Right ventricle myocardium superior (tissue), 1 donor: ENCODE measurements at regions not wholly inside any gene's neighbourhood (a gene's known extent, or its start where the extent isn't known, plus 50 kb on each side); places are given as distances from the start of the nearest gene placed in this dataset.
"Not testable (repeated sequence)": the region's sequence is repeated elsewhere in the genome, so short reads cannot be mapped to it uniquely, and the experiment has no call there.

Experiments used
- ATAC-seq: fragments of 200-7000 bp; cut with Tn5 transposase; one replicate; pipeline ENCODE4 v1.9.1; 2020; ENCODE audit warnings: mild to moderate bottlenecking; ENCODE audit not compliant: poor library complexity
- DNase-seq: peaks from one replicate; pipeline ENCODE4 v3.0.0-alpha.2; 2020
- intact Hi-C: fragments of 100-400 bp; cut with DNase I; formaldehyde crosslinking; loops from one replicate; pipeline ENCODE4 v1.11.2; 2022
- donor health status: DM: no; HTN: yes; CAD: no; lungs with severe emphysema.

DNA sequence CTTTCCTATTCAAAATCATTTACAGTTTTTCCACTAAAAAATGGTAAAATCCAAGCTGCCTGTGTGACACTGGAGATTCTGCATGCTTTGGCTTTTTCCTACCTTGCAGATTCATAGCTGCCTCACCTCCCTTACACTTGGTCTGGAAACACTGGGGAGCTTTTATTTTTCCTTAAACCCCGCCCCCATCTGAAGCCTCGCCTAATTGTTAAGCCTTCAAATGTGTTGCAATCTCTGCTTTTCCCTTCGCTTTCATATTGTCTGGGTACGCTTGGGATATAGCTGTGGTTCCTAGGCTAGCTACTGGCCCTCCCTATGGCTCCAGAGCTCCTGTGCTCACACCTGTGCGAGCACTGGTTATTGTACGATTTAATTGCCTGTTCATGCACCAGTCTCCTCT is 942.4 kb upstream of the GYPC start:
- intact Hi-C loops = no loop called here
- DNase-seq (no peak), ATAC-seq (no peak)

DNA sequence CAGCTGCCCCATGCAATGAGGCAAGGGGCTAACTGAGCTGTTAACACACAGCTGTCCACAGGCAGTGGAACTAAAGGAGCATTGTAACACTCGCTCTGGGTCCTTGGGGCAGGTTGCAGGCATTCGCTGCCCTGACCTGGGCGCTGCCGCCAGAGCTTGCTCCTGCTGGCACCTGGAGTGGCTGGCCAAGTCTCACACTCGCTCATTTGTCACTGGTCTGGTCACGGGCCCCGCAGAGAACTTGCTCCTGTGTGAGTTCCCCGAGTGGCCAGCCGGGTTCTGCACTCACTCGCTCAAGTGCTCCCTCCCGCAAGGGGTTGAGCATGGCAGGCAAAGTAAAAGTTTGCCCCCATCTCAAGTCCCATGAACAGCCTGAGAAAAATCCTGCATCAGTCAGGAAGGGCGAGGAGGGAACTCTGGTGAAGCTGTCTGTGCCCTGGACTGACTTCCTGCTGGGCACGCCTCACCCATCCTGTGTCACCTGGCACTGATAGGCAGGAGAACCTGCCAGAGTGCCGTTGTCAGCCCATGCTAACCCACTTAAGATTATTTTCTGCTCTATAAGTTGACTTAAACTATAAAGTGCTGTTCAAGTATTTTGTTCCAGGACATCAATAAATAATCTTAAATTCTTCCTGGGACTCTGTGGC is 934.8 kb upstream of the GYPC start:
- intact Hi-C loops = no loop called here
- ATAC-seq (no peak), DNase-seq (no peak)

DNA sequence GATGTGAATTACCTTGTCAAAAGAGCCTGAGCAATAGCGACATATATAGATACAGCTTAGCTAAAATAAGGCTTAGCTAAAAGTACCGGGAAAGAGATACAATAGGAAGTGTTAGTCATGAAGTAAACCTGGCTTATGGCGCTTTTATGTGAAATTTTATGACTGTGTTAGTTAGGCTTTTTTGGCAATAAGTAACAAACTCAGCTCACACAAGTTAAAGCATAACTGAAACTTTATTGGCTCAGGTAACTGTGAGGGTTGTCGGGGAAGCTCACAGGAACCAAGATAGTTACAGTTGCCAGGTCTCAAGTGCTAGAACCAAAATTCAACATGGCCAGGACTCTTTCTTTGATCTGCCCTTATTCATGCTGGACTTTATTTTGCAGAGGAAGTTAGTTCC is 925.0 kb upstream of the GYPC start:
- no peak for DNase-seq
- intact Hi-C loops = no loop called here
- ATAC-seq = no peak

DNA sequence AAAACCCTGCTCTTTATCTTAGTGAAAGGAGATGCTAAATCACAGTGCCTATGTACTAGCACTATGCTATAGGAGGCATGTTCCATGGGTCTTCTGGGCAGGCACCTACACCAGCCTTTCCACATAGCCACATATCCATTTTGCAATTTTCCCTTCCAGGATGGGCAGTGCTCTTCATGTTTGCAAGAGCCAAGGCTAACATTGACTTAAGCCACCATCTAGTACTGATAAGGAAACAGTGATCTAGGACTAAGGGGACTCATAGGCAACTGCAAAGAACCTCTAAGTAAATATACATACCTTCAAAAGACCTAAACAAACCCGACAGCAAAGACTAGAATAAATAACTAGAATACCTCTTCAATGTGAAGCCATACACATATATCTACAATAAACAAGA is 919.7 kb upstream of the GYPC start:
- DNase-seq (no peak), ATAC-seq (no peak)
- intact Hi-C loops = no loop called here

DNA sequence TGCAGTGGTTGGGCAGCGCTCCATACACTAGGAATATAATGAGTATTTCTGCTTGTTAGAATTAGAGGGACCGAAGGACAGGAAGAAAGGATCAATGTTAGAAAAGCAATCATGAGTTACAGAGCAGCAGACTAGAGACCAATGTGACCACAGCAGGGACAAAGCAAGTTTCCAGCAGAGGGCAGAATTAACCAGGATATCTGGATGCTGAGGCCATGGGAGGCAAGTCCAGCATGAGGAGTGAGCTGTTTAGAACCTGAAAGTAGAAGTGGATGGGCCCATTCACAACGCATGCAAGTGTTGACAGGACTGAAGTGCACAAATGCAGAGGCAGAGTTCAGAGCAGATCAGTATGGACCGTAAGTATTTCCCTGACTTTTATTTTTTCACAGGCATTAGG is 910.4 kb upstream of the GYPC start:
- ATAC-seq (no peak), DNase-seq (no peak)
- intact Hi-C loops = loop anchor here (10.0 kb wide), 1 partner anchor 1229 kb away; no protein-coding TSS in a partner anchor

DNA sequence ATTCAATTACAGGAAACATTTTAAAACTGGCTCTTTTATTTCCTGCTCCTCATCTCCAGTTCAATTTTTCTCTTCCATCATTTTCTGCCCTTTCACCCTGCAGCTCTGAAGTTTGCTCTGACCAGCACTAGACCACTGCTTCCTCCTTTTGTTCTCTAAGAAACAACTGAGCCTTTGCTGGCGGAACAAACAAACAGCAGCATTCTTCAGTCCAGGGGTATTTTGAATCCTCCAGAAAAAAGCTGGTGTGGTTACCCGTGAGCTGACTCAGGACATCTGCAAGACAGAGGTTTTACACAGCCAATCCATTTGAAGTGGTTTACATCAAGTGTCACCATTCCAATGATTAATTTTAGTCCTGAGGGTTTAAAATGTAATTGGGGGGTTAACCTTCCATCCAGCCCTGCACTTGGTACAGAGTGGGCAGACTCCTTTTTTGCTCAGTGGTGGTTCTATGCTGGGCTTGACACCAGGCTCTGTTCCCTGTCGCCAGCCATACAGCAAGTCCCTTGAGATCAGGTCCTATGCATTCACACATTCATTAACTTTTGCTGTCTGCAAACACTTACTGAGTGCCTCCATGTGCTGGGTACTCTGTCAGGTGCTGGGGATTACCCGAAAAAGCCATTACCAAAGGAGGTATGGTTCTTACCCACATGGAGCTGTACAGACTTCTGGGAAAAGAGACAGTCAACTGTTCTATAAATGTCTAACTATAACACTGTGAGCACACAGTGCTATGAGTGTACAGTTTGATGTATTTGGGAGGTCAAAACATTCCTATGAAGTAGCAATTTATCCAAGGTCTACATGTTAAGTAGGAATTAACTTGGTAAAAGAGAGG is 909.4 kb upstream of the GYPC start:
- DNase-seq (no peak), ATAC-seq (no peak)
- intact Hi-C loops = loop anchor here (10.0 kb wide), 1 partner anchor 1228 kb away; no protein-coding TSS in a partner anchor

DNA sequence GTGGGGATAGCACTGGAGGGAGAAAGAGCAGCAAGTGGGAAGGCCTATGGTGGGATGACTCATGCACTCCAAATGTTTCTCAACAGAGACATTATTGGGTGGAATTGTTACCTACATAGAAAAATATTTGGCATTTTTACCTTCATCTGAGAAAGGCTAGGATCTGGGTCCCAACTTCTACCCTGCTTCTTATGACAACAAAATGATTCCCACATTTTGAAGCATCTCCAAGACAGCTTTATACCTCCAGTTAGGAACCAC is 908.9 kb upstream of the GYPC start:
- DNase-seq = no peak
- intact Hi-C loops = loop anchor here (10.0 kb wide), 1 partner anchor 1228 kb away; no protein-coding TSS in a partner anchor
- no peak for ATAC-seq

DNA sequence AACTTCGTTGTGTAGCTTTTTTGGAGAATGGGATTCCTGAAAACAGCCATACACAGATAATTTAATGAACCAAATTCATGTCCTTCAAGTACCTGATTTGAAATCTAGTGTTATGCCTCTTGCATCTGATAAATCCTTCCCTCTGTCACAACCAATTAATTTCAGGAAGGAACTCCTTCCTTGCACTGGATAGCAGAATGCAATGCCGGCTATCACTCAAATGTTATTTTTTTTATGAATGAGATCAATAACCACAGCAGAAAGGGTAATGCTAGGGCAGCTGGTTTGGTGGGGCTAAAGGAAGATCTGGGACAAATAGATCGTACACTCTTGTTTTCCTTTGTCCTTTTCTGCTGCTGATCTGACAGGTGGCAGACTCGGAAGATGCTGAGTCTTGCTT is 899.5 kb upstream of the GYPC start:
- ATAC-seq = no peak
- DNase-seq = no peak
- intact Hi-C loops = no loop called here

DNA sequence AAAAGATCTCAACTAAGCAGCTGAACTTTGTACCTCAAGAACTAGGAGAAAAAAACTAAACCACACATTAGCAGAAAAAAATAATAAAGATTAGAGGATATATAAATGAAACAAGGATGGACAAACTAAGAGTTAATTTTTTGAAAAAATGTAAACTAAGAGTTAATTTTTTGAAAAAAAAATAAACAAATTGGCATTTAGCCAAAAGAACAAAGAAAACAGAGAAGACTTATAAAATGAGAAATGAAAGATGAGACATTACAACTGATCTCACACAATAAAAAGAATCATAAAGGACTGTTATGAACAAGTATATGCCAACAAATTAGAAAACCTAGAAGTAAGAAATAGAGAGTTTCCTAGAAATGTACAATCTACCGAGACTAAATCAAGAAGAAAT is 859.2 kb upstream of the GYPC start:
- ATAC-seq (no peak), DNase-seq (no peak)
- intact Hi-C loops = no loop called here

DNA sequence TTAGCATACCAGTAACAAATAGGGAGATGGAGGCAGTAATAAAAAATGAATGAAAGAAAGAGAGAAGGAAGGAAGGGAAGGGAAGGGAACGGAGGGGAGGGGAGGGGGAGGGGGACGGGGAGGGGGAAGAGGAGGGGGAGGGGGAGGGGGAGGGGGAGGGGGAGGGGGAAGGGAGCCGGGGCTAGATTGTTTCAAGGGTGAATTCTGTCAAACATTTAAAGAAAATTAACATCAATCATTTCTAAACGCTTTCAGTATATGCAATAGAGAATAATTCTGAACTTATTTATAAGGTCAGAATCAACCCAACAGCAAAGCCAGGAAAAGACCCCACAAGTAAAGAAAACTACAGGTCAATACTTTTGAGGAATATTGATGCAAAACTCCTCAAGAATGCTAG is 858.8 kb upstream of the GYPC start:
- intact Hi-C loops = no loop called here
- DNase-seq (no peak), ATAC-seq (no peak)

DNA sequence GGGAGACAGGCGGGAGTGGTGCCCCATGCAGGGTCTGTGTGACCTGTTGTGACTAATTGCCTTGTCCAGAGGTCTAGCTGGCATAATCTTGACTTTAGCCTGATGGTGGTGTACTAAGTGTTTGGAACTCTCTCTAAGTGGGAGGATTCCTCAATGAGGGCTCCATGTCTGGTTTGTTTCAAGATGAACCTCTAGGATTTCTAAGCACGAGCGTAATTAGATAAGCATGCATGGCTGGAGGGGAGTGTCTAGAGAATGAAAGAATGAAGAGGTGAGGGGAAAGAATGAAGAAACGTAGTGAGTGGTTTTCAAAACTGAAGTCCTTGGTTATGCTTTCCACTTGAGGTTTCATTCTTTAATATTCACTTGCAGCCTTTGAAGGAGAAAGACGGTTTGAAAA is 833.2 kb upstream of the GYPC start:
- intact Hi-C loops = no loop called here
- ATAC-seq (no peak), DNase-seq (no peak)

DNA sequence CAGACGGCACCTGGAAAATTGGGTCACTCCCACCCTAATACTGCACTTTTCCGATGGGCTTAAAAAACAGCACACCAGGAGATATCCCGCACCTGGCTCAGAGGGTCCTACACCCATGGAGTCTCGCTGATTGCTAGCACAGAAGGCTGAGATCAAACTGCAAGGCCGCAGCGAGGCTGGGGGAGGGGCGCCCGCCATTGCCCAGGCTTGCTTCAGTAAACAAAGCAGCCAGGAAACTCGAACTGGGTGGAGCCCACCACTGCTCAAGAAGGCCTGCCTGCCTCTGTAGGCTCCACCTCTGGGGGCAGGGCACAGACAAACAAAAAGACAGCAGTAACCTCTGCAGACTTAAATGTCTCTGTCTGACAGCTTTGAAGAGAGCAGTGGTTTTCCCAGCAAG is 830.2 kb upstream of the GYPC start:
- intact Hi-C loops, DNase-seq, ATAC-seq: not testable (repeated sequence)

DNA sequence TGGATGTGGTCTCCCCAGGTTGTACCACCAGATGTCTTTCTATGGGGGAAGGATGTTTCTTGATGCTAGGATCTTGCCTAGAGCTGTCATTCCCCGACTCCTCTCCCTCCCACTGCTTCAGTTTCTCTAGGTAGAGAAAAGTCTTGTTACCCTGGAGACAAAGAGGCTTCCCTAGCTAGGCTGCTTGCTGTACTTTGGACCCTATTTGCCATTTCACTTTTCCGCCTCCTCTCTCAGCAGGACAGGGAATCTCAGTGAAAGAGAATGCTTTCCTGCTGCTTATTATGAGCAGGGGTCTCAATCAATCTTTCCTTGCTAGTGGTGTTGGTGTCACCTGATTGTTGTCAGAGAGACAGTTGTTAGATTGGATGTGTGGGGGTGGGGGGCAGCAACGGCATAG is 818.8 kb upstream of the GYPC start:
- intact Hi-C loops = no loop called here
- no peak for DNase-seq
- ATAC-seq = no peak

DNA sequence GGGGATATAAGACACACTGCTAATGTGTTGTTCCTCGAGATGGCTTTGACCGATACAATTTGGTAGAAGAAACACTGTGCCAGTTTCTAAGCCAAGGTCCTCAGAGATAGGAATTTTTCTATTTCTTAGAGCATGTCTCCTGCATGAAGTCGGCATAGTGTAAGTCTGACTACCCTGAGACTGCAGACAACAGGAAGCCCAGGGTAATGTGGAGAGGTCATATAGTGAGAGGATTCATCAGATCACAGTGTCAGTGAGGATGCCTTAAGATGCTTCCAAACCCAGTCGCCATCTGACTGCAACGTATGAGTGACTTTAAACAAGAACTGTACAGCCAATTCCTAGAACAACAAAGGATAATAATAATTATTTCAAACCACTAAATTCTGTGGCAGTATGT is 818.3 kb upstream of the GYPC start:
- DNase-seq = no peak
- ATAC-seq = no peak
- intact Hi-C loops = no loop called here

DNA sequence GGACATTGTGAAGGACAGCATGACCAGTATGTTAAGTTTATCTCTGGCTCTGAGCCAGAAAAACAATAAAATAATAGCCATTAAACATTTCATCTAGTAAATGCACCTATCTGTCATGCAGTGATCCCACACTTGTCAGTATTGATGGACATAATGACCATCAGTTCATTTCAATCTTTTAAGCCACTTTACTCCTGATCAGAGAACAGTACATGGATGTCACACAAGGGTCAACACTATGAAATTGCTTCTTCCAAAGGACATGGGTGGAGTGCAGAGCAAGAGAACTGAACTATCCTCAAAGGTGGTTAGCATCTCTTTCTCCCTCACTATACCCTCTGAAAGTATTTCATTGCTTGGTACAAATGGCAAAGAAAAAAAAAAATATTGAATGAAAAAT is 816.0 kb upstream of the GYPC start:
- ATAC-seq (no peak), DNase-seq (no peak)
- intact Hi-C loops = no loop called here

DNA sequence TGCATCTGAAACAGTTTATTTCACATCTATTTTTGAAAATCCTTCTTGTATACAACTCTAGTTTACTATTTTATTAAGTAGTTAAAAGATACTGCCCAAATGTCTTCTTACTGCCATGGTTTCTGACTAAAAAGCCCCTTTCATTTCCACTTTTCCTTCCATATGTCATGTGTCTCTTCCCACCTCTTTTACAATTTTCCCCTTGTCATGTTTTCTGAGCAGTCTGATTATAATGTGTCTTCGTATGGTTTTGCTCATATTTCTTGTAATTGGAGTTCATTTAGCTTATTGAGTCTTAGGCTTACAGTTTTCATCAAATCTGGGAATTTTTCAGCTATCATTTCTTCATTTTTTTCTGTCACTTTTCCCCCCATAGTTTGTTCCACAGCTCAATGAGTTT is 813.9 kb upstream of the GYPC start:
- intact Hi-C loops = no loop called here
- DNase-seq (no peak), ATAC-seq (no peak)

DNA sequence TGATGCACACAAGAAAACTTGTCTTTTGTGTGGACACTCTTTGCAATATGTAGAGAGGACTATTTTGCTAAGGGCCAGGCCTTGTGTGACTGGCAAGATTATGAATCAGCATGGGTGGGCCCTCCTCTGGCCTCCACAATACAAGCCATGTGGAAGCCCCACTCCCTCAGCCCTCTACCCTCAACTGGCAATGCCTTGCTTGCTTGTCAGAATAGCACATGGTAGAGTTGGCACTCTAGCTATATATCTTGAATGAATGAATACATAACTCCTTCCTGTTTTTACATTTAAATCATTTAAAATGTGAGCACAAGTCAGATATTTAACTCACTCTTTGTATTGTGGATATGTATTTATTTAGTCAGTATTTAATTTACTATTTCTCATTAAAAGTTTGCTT is 805.4 kb upstream of the GYPC start:
- ATAC-seq (no peak), DNase-seq (no peak)
- intact Hi-C loops = no loop called here

DNA sequence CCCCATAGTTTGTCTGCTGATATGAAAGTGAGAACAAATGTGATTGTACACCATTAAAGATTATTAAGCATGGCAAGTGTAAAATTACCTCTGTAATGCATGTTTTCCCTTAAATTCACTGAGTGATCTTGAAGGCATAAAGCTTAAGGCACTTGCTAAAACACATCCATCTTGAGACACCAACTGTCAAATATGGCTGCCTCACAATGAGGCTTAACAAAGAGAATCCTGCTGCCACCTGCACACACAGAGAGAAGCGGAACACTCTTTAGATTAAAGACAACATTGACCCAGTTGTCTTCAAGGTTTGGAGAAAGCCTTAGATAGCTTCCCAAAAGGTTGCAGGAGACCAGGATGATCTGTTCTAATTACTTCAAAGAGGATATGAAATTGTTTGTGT is 803.6 kb upstream of the GYPC start:
- intact Hi-C loops = no loop called here
- DNase-seq (no peak), ATAC-seq (no peak)

DNA sequence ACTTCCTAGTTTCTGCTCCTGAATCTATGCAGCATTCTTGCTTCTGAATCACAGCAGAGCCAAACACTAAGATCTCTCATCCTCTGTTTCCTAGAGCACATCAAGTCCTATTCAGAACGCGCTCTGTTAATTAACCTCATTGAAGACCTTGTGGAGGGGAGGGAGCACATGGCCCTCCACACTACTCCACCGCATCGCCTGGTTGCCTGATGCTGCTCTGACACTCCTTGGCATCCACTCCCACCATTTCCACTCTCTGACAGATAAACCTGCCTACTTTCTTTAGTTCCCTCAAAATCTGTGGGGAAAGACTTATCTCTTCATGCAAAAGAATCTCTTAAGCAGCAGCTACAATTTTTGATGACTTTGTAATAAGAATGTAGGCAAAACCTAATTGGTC is 802.3 kb upstream of the GYPC start:
- intact Hi-C loops = no loop called here
- ATAC-seq (no peak), DNase-seq (no peak)

DNA sequence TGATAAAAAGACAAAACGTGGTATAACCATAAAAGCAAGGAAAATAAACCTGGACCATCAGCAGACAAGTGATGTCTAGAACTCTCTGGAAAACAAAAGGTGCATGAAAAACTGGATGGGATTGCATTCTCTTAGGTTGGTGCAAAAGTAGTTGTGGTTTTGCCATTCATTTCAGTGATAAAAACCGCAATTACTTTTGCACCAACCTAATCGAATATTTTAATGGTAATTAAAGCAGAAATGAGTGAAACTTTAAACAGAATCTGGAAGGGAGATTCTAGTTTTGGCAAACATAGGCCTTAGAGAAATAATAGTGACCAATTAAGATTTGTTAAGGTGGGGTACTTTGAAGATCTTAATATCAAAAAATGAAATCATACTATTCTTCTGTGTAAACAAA is 800.8 kb upstream of the GYPC start:
- no peak for ATAC-seq
- no peak for DNase-seq
- intact Hi-C loops = no loop called here
